ENCODE measurements at regions not wholly inside any gene's neighbourhood (a gene's known extent, or its start where the extent isn't known, plus 50 kb on each side); places are given as distances from the start of the nearest gene placed in this dataset.

GRCh38 chr14:30284808-30285207 lies 274.1 kb upstream of the G2E3 start:
- no peak overlapping the region for H3K4me2 ChIP-seq
- H3K27ac Mint-ChIP-seq: no peak overlapping the region
- DNase-seq (ENCODE audit: low spot score): no peak

GRCh38 chr14:30287579-30288445 lies 271.1 kb upstream of the G2E3 start:
- no peaks in the 10 kb centered on the region for H3K79me2 ChIP-seq (ENCODE audit: low read depth)
- no peaks in the 10 kb centered on the region for H3K27me3 ChIP-seq
- no peaks in the 10 kb centered on the region for H3K27me3 Mint-ChIP-seq (ENCODE audit: insufficient read depth, low read depth)
- no peak overlapping the region for H3K4me3 Mint-ChIP-seq
- DNase-seq (ENCODE audit: low spot score): no peak
- H3K9ac ChIP-seq: no peak overlapping the region
- no peaks in the 10 kb centered on the region for H3K36me3 ChIP-seq
- H3K4me1 Mint-ChIP-seq: no peaks in the 10 kb centered on the region
- no peaks in the 10 kb centered on the region for H3F3A ChIP-seq (ENCODE audit: low read depth)
- H3K4me2 ChIP-seq: no peak overlapping the region
- no peaks in the 10 kb centered on the region for H3K9me3 ChIP-seq (ENCODE audit: low read depth)
- H3K27ac Mint-ChIP-seq: no peak overlapping the region
- TF ChIP-seq CTCF (IDR thresholded peaks at IDR 0.05) (no peak), EZH2 (IDR thresholded peaks at IDR 0.05) (no peak), EZH2phosphoT487 (IDR thresholded peaks at IDR 0.05) (no peak)
- no peaks in the 10 kb centered on the region for H4K20me1 ChIP-seq (ENCODE audit: low read depth)
- H3K4me1 ChIP-seq: no peaks in the 10 kb centered on the region
- H3K27ac ChIP-seq: no peak overlapping the region
- H3K4me3 ChIP-seq: no peak overlapping the region
- no peaks in the 10 kb centered on the region for H3K9me3 Mint-ChIP-seq
- no peaks in the 10 kb centered on the region for H3K36me3 Mint-ChIP-seq
- H2AFZ ChIP-seq (replicated peaks): no peak overlapping the region

More at GRCh38 chr14:30284808-30285207, 274.1 kb upstream of the G2E3 start:
- no peaks in the 10 kb centered on the region for H3K4me1 ChIP-seq
- H3K27me3 ChIP-seq: no peaks in the 10 kb centered on the region
- no peaks in the 10 kb centered on the region for H3K9me3 ChIP-seq (ENCODE audit: low read depth)
- Mint-ChIP-seq H3K36me3 (no peaks in the 10 kb centered on the region), H3K27me3 (ENCODE audit: insufficient read depth, low read depth) (no peaks in the 10 kb centered on the region), H3K4me3 (no peak overlapping the region), H3K9me3 (no peaks in the 10 kb centered on the region), H3K4me1 (no peaks in the 10 kb centered on the region)
- no peaks in the 10 kb centered on the region for H3K36me3 ChIP-seq
- TF ChIP-seq EZH2phosphoT487 (IDR thresholded peaks at IDR 0.05) (no peak), EZH2 (IDR thresholded peaks at IDR 0.05) (no peak), CTCF (IDR thresholded peaks at IDR 0.05) (no peak)
- no peak overlapping the region for H3K4me3 ChIP-seq
- H3K79me2 ChIP-seq (ENCODE audit: low read depth): no peaks in the 10 kb centered on the region
- no peaks in the 10 kb centered on the region for H3F3A ChIP-seq (ENCODE audit: low read depth)
- no peak overlapping the region for H3K27ac ChIP-seq
- H2AFZ ChIP-seq (replicated peaks): no peak overlapping the region
- H3K9ac ChIP-seq: no peak overlapping the region
- H4K20me1 ChIP-seq (ENCODE audit: low read depth): no peaks in the 10 kb centered on the region

- H2AFZ ChIP-seq (replicated peaks): no peak overlapping the region
- H3K4me3 ChIP-seq: no peak overlapping the region
- no peaks in the 10 kb centered on the region for H3F3A ChIP-seq (ENCODE audit: low read depth)
- no peak for TF ChIP-seq EZH2 (IDR thresholded peaks at IDR 0.05)
- no peak for TF ChIP-seq EZH2phosphoT487 (IDR thresholded peaks at IDR 0.05)
- no peak for TF ChIP-seq CTCF (IDR thresholded peaks at IDR 0.05)
- H3K4me2 ChIP-seq: no peak overlapping the region
- no peak overlapping the region for H3K27ac ChIP-seq
- Mint-ChIP-seq H3K4me3 (no peak overlapping the region), H3K9me3 (no peaks in the 10 kb centered on the region), H3K4me1 (no peaks in the 10 kb centered on the region), H3K36me3 (no peaks in the 10 kb centered on the region), H3K27ac (no peak overlapping the region), H3K27me3 (ENCODE audit: insufficient read depth, low read depth) (no peaks in the 10 kb centered on the region)
- H3K9ac ChIP-seq: no peak overlapping the region
- H4K20me1 ChIP-seq (ENCODE audit: low read depth): no peaks in the 10 kb centered on the region
- no peaks in the 10 kb centered on the region for H3K9me3 ChIP-seq (ENCODE audit: low read depth)
- H3K79me2 ChIP-seq (ENCODE audit: low read depth): no peaks in the 10 kb centered on the region
- no peaks in the 10 kb centered on the region for H3K36me3 ChIP-seq
- no peaks in the 10 kb centered on the region for H3K4me1 ChIP-seq
- DNase-seq (ENCODE audit: low spot score): no peak
- no peaks in the 10 kb centered on the region for H3K27me3 ChIP-seq
Observed at GRCh38 chr14:30290001-30290400, 269.0 kb upstream of the G2E3 start.

All from neural progenitor cell (in vitro differentiated cells).